Erythroblast (primary cell): ENCODE measurements at regions not wholly inside any gene's neighbourhood (a gene's known extent, or its start where the extent isn't known, plus 50 kb on each side); places are given as distances from the start of the nearest gene placed in this dataset.

Experiments used
- GATA1 ChIP-seq: IDR thresholded peaks from 2 replicates; pipeline ENCODE4 v1.6.1; 2011; ENCODE audit warnings: low read depth, mild to moderate bottlenecking, control low read depth, low read length, moderate library complexity
- POLR2A ChIP-seq: IDR thresholded peaks from 2 replicates; pipeline ENCODE4 v1.6.1; 2011; ENCODE audit warnings: mild to moderate bottlenecking, low read length

DNA sequence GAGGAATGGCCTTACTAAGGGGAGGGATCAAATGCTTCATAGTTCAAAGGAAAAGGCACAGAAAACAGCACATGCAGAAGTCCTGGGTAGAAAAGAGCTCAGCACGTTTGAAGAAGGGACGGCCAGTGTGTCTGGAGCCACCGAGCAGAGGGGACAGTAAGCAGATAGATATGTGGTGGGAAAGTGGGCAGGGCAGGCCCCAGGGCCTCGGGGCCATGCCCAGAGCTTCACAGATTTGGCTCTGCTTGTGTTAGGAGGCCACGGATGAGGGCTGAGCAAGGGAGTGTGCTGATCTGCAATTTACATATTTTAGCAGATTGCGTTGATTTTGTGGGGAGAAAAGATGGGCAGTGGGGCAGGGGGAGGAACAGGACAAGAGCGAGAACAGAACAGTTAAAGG is 343.1 kb downstream of the LPIN1 start:
- TF ChIP-seq POLR2A (no peak), GATA1 (no peak)
